HepG2 (cell line): ENCODE measurements at regions not wholly inside any gene's neighbourhood (a gene's known extent, or its start where the extent isn't known, plus 50 kb on each side); places are given as distances from the start of the nearest gene placed in this dataset.

ENCODE experiments used
- ATAC-seq: fragments of 200-7000 bp; cut with Tn5 transposase; 3 replicates; pipeline ENCODE4 v1.9.1; 2020; ENCODE audit warnings: mild to moderate bottlenecking, moderate library complexity
- BruUV-seq: library from RNA; stranded (reverse); fragments of 400-500 nt; replicated peaks from 2 replicates; lab custom pipeline; 2021; lab: Mats Ljungman, UMichigan
- CTCF ChIA-PET: fragments of 300-600 bp; formaldehyde crosslinking; extraction: SDS; loops from one replicate; lab custom pipeline; 2021; ENCODE audit warnings: low total read pairs, inconsistent platforms, low intra/inter-chr PET ratio; lab: Yijun Ruan, JAX
- POLR2A ChIA-PET: fragments of 350-600 bp; sonication (Branson Sonifier 250); formaldehyde crosslinking; loops from one replicate; lab custom pipeline; 2020; ENCODE audit warnings: antibody characterized with exemption, inconsistent platforms; lab: Yijun Ruan, JAX
- DNase-seq: peaks from one replicate; pipeline ENCODE4 v3.0.0-alpha.2; 2015; ENCODE audit warnings: low spot score
- FAIRE-seq: peaks from 3 replicates; lab custom pipeline; 2011; peaks lifted over from hg19 to GRCh38; lab: Jason Lieb, UNC
- H2AFZ ChIP-seq: one replicate; pipeline ENCODE4 v1.6.1; 2011; ENCODE audit warnings: low read length, inconsistent platforms
- H3K27ac ChIP-seq: fragments of 300-600 bp; 3 replicates; pipeline ENCODE4 v1.8.0; 2011; ENCODE audit warnings: mixed run types, mild to moderate bottlenecking, mixed read lengths, low read length, inconsistent platforms; ENCODE audit not compliant: insufficient read depth; ENCODE audit errors: extremely low read length
- H3K27me3 ChIP-seq, 2 experiments: fragments of 200-600 bp in 1 of 2; 2 replicates in 1 of 2; 3 replicates in 1 of 2; pipeline versions ENCODE4 v1.6.0 to v1.8.0; 2011; ENCODE audit warnings: low read length in 2 of 2, mild to moderate bottlenecking in 2 of 2, moderate library complexity in 2 of 2, inconsistent platforms in 1 of 2; ENCODE audit not compliant: insufficient read depth in 2 of 2, control insufficient read depth in 1 of 2
- H3K36me3 ChIP-seq, 2 experiments: fragments of 200-600 bp in 1 of 2; replicated peaks in 1 of 2; 2 replicates in 1 of 2; 3 replicates in 1 of 2; pipeline versions ENCODE4 v1.5.1 to v1.8.0; 2011; ENCODE audit warnings: low read length in 2 of 2, inconsistent platforms in 1 of 2; ENCODE audit not compliant: insufficient read depth in 2 of 2, control insufficient read depth in 1 of 2
- H3K4me1 ChIP-seq: 2 replicates; pipeline ENCODE4 v1.5.1; 2012; ENCODE audit warnings: low read length, inconsistent platforms; ENCODE audit not compliant: insufficient read depth
- H3K4me2 ChIP-seq: 2 replicates; pipeline ENCODE4 v1.6.0; 2011; ENCODE audit warnings: low read depth, low read length, inconsistent platforms
- H3K4me3 ChIP-seq, 3 experiments: fragments of 200-600 bp in 1 of 3; sonication (generic), shearing (Covaris generic) in 1 of 3; replicated peaks in 1 of 3; 2 replicates each; pipeline ENCODE4 v1.5.1; 2011 to 2016; ENCODE audit warnings: low read length in 3 of 3, inconsistent platforms in 2 of 3, low read depth in 2 of 3, mild to moderate bottlenecking in 2 of 3, control low read depth in 1 of 3, mixed read lengths in 1 of 3; ENCODE audit not compliant: insufficient read depth in 1 of 3
- H3K79me2 ChIP-seq: one replicate; pipeline ENCODE4 v1.6.1; 2011; ENCODE audit warnings: low read length, inconsistent platforms; ENCODE audit not compliant: insufficient read depth
- H3K9ac ChIP-seq: 2 replicates; pipeline ENCODE4 v1.6.0; 2011; ENCODE audit warnings: mild to moderate bottlenecking, low read depth, low read length, inconsistent platforms; ENCODE audit not compliant: insufficient read depth
- H3K9me3 ChIP-seq: 2 replicates; pipeline ENCODE4 v1.5.1; 2012; ENCODE audit warnings: mild to moderate bottlenecking, low read length
- H4K20me1 ChIP-seq: 2 replicates; pipeline ENCODE4 v1.6.0; 2011; ENCODE audit warnings: inconsistent platforms, mild to moderate bottlenecking, low read length, moderate library complexity; ENCODE audit not compliant: insufficient read depth
- DZIP1 ChIP-seq: sonication (generic); formaldehyde crosslinking; IDR thresholded peaks from 2 replicates; pipeline ENCODE4 v1.5.0; 2020; ENCODE audit warnings: mild to moderate bottlenecking, missing genetic modification reagents
- JDP2 ChIP-seq: sonication (generic); formaldehyde crosslinking; IDR thresholded peaks from 2 replicates; pipeline ENCODE4 v1.8.1; 2022; ENCODE audit warnings: missing genetic modification reagents, borderline replicate concordance
- NCOR1 ChIP-seq: fragments of 200-600 bp; sonication (generic); IDR thresholded peaks from 2 replicates; pipeline ENCODE4 v1.7.0; 2017; ENCODE audit warnings: antibody characterized with exemption, low read length, borderline replicate concordance
- NFYB ChIP-seq: sonication (generic); formaldehyde crosslinking; IDR thresholded peaks from 2 replicates; pipeline ENCODE4 v1.4.0; 2020; ENCODE audit warnings: missing genetic modification reagents
- RERE ChIP-seq: IDR thresholded peaks from 2 replicates; pipeline ENCODE4 v1.6.1; 2016; ENCODE audit warnings: low read depth, missing genetic modification reagents, missing compliant biosample characterization
- ZNF335 ChIP-seq: sonication (generic); formaldehyde crosslinking; IDR thresholded peaks from 2 replicates; pipeline ENCODE4 v1.4.0; 2020; ENCODE audit warnings: missing genetic modification reagents
- ZNF510 ChIP-seq: sonication (generic); formaldehyde crosslinking; IDR thresholded peaks from 2 replicates; pipeline ENCODE4 v1.4.0; 2020; ENCODE audit warnings: low read depth, mild to moderate bottlenecking, missing genetic modification reagents
- WGBS: methylation state at CpG from one replicate; pipeline ENCODE4 v1.1.6; 2017; ENCODE audit warnings: low lambda C conversion rate; 5-methylcytosine and 5-hydroxymethylcytosine counted together
- in situ Hi-C: cut with HindIII; loops from 2 replicates; pipeline ENCODE4 v1.10.0; 2017; ENCODE audit warnings: low pct_unique_long_range_greater_than_20kb; ENCODE audit not compliant: extremely low pct_ligation_motif_present
- intact Hi-C: fragments of 100-400 bp; cut with micrococcal nuclease; formaldehyde crosslinking; loops from one replicate; pipeline ENCODE4 v1.10.0; 2022; ENCODE audit not compliant: unreplicated experiment

GRCh38 chr4:124304941-124305340 is 407.6 kb downstream of the ANKRD50 start:
- FAIRE-seq (no peak), DNase-seq (no peak), ATAC-seq (no peak)
- ChIA-PET CTCF (no interaction called here), POLR2A (no interaction called here)
- intact Hi-C loops (no loop called here), in situ Hi-C loops (no loop called here)
- Histone ChIP-seq H3K9ac (no peak overlapping the region), H3K36me3 (no peaks in the 10 kb centered on the region), H3K9me3 (no peaks in the 10 kb centered on the region), H3K27ac (no peak overlapping the region), H3K4me2 (no peak overlapping the region), H2AFZ (no peak overlapping the region), H3K27me3 (no peaks in the 10 kb centered on the region), H3K4me3 (no peak overlapping the region), H3K4me1 (no peaks in the 10 kb centered on the region), H3K79me2 (no peaks in the 10 kb centered on the region), H4K20me1 (no peaks in the 10 kb centered on the region)
- BruUV-seq: no TSS peak
- WGBS: 22% methylated on average over 3 of the region's 3 CpGs
- TF ChIP-seq ZNF335 (CRISPR knock-in tag): no peak
- TF ChIP-seq NCOR1: no peak
- no peak for TF ChIP-seq JDP2 (CRISPR knock-in tag)
- no peak for TF ChIP-seq DZIP1 (CRISPR knock-in tag)
- no peak for TF ChIP-seq NFYB
- TF ChIP-seq RERE: no peak
- TF ChIP-seq ZNF510 (CRISPR knock-in tag): no peak
